ENCODE measurements at regions not wholly inside any gene's neighbourhood (a gene's known extent, or its start where the extent isn't known, plus 50 kb on each side); places are given as distances from the start of the nearest gene placed in this dataset.
"Not testable (repeated sequence)": the region's sequence is repeated elsewhere in the genome, so short reads cannot be mapped to it uniquely, and the experiment has no call there.

GRCh38 chr7:68899156-68899555, 699.1 kb upstream of the AUTS2 start:
- not testable (repeated sequence) for DNase-seq (ENCODE audit: low spot score)

- no peak for DNase-seq (ENCODE audit: low spot score)
Measured at GRCh38 chr7:68900096-68900495, 698.2 kb upstream of the AUTS2 start.

- DNase-seq (ENCODE audit: low spot score) = no peak
Measured at GRCh38 chr7:68904630-68905029, 693.6 kb upstream of the AUTS2 start.

GRCh38 chr7:68911754-68912153, 686.5 kb upstream of the AUTS2 start:
- no peak for DNase-seq (ENCODE audit: low spot score)

GRCh38 chr7:68914006-68914405, 684.3 kb upstream of the AUTS2 start:
- DNase-seq (ENCODE audit: low spot score) = no peak

- DNase-seq (ENCODE audit: low spot score) = no peak
Measured at GRCh38 chr7:68917041-68917651, 681.1 kb upstream of the AUTS2 start.

GRCh38 chr7:68918621-68919020, 679.7 kb upstream of the AUTS2 start:
- no peak for DNase-seq (ENCODE audit: low spot score)

- DNase-seq (ENCODE audit: low spot score) = no peak
Measured at GRCh38 chr7:68922850-68923249, 675.4 kb upstream of the AUTS2 start.

GRCh38 chr7:68925241-68925640, 673.0 kb upstream of the AUTS2 start:
- DNase-seq (ENCODE audit: low spot score) = no peak

- no peak for DNase-seq (ENCODE audit: low spot score)
Measured at GRCh38 chr7:68929781-68930261, 668.5 kb upstream of the AUTS2 start.

- no peak for DNase-seq (ENCODE audit: low spot score)
Measured at GRCh38 chr7:68936471-68937035, 661.7 kb upstream of the AUTS2 start.

- DNase-seq (ENCODE audit: low spot score) = no peak
Measured at GRCh38 chr7:68938151-68938550, 660.1 kb upstream of the AUTS2 start.

GRCh38 chr7:68943786-68944185, 654.5 kb upstream of the AUTS2 start:
- no peak for DNase-seq (ENCODE audit: low spot score)

GRCh38 chr7:68955656-68956055, 642.6 kb upstream of the AUTS2 start:
- no peak for DNase-seq (ENCODE audit: low spot score)

GRCh38 chr7:68958571-68958970, 639.7 kb upstream of the AUTS2 start:
- DNase-seq (ENCODE audit: low spot score) = no peak

- no peak for DNase-seq (ENCODE audit: low spot score)
Measured at GRCh38 chr7:68963552-68963951, 634.7 kb upstream of the AUTS2 start.

- no peak for DNase-seq (ENCODE audit: low spot score)
Measured at GRCh38 chr7:68964060-68964459, 634.2 kb upstream of the AUTS2 start.

- no peak for DNase-seq (ENCODE audit: low spot score)
Measured at GRCh38 chr7:68965351-68965750, 632.9 kb upstream of the AUTS2 start.

GRCh38 chr7:68967598-68967997, 630.7 kb upstream of the AUTS2 start:
- DNase-seq (ENCODE audit: low spot score) = no peak

- no peak for DNase-seq (ENCODE audit: low spot score)
Measured at GRCh38 chr7:68969571-68969970, 628.7 kb upstream of the AUTS2 start.

- no peak for DNase-seq (ENCODE audit: low spot score)
Measured at GRCh38 chr7:68971634-68972340, 626.5 kb upstream of the AUTS2 start.

- DNase-seq (ENCODE audit: low spot score) = no peak
Measured at GRCh38 chr7:68977385-68978055, 620.8 kb upstream of the AUTS2 start.

GRCh38 chr7:68978710-68979109, 619.6 kb upstream of the AUTS2 start:
- no peak for DNase-seq (ENCODE audit: low spot score)

Data from hematopoietic multipotent progenitor cell treated with erythropoietin and hydrocortisone succinate and interleukin-3 and kit ligand, for 17 days (in vitro differentiated cells).